Left lung (tissue), 4 donors: ENCODE measurements at regions not wholly inside any gene's neighbourhood (a gene's known extent, or its start where the extent isn't known, plus 50 kb on each side); places are given as distances from the start of the nearest gene placed in this dataset.

Experiments
- ATAC-seq: fragments of 200-7000 bp; cut with Tn5 transposase; one replicate; pipeline ENCODE4 v1.9.1; 2020; ENCODE audit warnings: moderate library complexity
- DNase-seq, 4 donors: peaks; one replicate each; pipeline ENCODE4 v3.0.0-alpha.2; 2013 to 2020
- H3K27ac ChIP-seq, 2 donors: fragments of 200-600 bp; sonication (generic) in 1 of 2; one replicate each; pipeline versions ENCODE4 v1.5.0 to v1.8.0; 2020 to 2021
- H3K27me3 ChIP-seq, 2 donors: fragments of 200-600 bp; sonication (generic) in 1 of 2; one replicate each; pipeline versions ENCODE4 v1.5.0 to v1.8.0; 2020 to 2021
- H3K36me3 ChIP-seq, 2 donors: fragments of 200-600 bp; sonication (generic) in 1 of 2; one replicate each; pipeline versions ENCODE4 v1.5.0 to v1.8.0; 2020 to 2021
- H3K4me1 ChIP-seq, 2 donors: fragments of 200-600 bp; one replicate each; pipeline ENCODE4 v1.8.0; 2021
- H3K4me3 ChIP-seq, 2 donors: fragments of 200-600 bp; sonication (generic) in 1 of 2; one replicate each; pipeline versions ENCODE4 v1.5.0 to v1.8.0; 2020 to 2021; ENCODE audit warnings: mild to moderate bottlenecking in 1 of 2
- H3K9me3 ChIP-seq, 2 donors: fragments of 200-600 bp; sonication (generic) in 1 of 2; one replicate each; pipeline versions ENCODE4 v1.5.0 to v1.8.0; 2020 to 2021
- CTCF ChIP-seq, 2 donors: fragments of 200-600 bp; sonication (generic) in 1 of 2; IDR thresholded peaks; one replicate each; pipeline versions ENCODE4 v1.5.0 to v1.8.0; 2021; ENCODE audit warnings: antibody characterized with exemption in 2 of 2
- intact Hi-C, 2 donors: fragments of 100-400 bp; cut with DNase I; formaldehyde crosslinking; loops; one replicate each; pipeline versions ENCODE4 v1.11.2 to v1.14.2; 2022
- donor health status: DM: no; HTN: yes; CAD: no.
- donor health status: DM: no; HTN: no; CAD: no.

DNA sequence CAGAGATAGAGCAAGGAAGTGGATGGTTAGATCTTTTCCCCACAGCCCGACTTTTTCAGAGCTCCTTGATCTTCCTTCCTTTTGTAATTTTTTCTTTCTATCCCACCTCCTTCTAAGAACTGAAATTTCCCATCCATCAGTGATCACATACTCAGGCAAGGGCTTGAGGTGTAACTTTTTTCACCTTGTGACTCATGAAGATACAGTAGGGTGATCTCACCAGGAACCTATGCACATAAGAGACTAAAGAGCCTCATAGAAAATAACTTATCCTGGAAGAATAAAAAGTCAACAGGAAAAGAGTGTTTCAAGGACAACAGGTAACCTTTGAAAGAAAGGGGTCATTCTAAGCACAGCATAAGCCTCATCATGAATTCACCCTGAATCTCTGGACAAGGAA lies 131.2 kb upstream of the HCCS start:
- DNase-seq (no peak), ATAC-seq (peak; percentile 26)
- TF ChIP-seq CTCF (IDR thresholded peaks at IDR 0.05), result no peak
- H3K4me1 ChIP-seq, result no peaks in the 10 kb centered on the region
- intact Hi-C loops, result no loop called here
- H3K27me3 ChIP-seq, result no peaks in the 10 kb centered on the region
- H3K36me3 ChIP-seq, result no peaks in the 10 kb centered on the region
- H3K9me3 ChIP-seq, result no peaks in the 10 kb centered on the region
- H3K4me3 ChIP-seq, result no peak overlapping the region
- no peak overlapping the region for H3K27ac ChIP-seq

- TF ChIP-seq CTCF (IDR thresholded peaks at IDR 0.05), result no peak
- ATAC-seq, result no peak
- H3K9me3 ChIP-seq, result no peaks in the 10 kb centered on the region
Measured at GRCh38 chrX:10981506-10981905, 129.6 kb upstream of the HCCS start.

GRCh38 chrX:10983526-10983925 lies 127.6 kb upstream of the HCCS start:
- Histone ChIP-seq H3K27ac (no peak overlapping the region), H3K36me3 (no peaks in the 10 kb centered on the region), H3K4me3 (no peak overlapping the region), H3K4me1 (no peaks in the 10 kb centered on the region), H3K9me3 (no peaks in the 10 kb centered on the region), H3K27me3 (no peaks in the 10 kb centered on the region)
- no peak for TF ChIP-seq CTCF (IDR thresholded peaks at IDR 0.05)
- intact Hi-C loops, result no loop called here
- ATAC-seq, result no peak
- DNase-seq, result no peak

More at GRCh38 chrX:10981506-10981905, 129.6 kb upstream of the HCCS start:
- no peak overlapping the region for H3K4me3 ChIP-seq
- no peak overlapping the region for H3K27ac ChIP-seq
- intact Hi-C loops, result no loop called here
- DNase-seq, result no peak
- no peaks in the 10 kb centered on the region for H3K4me1 ChIP-seq
- H3K27me3 ChIP-seq, result no peaks in the 10 kb centered on the region
- H3K36me3 ChIP-seq, result no peaks in the 10 kb centered on the region

DNA sequence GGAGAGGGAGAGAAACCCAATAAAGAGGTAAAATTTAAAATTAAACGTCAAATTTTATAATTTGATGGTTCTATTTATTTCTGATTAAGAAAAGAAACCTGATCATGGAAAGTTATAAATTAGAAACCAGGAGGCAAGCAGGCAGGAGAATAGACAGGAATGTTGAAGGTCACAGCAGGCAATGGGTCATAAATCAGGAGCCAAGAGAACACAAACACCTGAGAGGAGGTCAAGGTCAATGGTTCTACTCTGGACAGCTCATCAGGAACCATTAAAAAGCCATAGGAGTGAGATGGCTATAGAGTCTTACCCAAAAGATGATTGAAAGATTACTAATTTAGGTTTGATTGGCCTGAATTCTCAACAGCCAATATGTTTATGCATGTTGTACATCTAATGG lies 126.9 kb upstream of the HCCS start:
- H3K27ac ChIP-seq, result no peak overlapping the region
- H3K4me1 ChIP-seq, result no peaks in the 10 kb centered on the region
- DNase-seq (no peak), ATAC-seq (no peak)
- intact Hi-C loops, result no loop called here
- H3K9me3 ChIP-seq, result no peaks in the 10 kb centered on the region
- no peaks in the 10 kb centered on the region for H3K36me3 ChIP-seq
- no peak for TF ChIP-seq CTCF (IDR thresholded peaks at IDR 0.05)
- H3K4me3 ChIP-seq, result no peak overlapping the region
- no peaks in the 10 kb centered on the region for H3K27me3 ChIP-seq

DNA sequence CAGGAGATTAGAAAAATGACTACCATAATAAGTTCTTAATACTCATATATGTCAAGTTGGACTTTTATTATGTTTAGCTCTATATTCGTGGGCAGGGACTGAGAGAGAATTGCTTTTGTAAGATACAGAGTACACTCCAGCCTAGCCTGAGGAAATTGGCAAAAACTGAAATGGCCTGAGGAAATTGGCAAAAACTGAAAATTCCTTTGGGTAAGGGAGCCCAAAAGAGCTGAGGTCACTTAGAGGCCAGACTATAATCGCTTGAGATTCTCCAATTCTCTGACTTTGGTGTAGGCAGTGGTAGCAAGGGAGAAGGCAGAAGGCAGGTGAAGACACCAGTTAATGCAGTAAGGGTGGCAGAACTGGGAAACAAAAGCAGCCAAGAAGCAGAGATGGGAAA lies 124.5 kb upstream of the HCCS start:
- TF ChIP-seq CTCF (IDR thresholded peaks at IDR 0.05), result no peak

More for the DNA sequence above, 124.5 kb upstream of the HCCS start:
- no peak overlapping the region for H3K4me3 ChIP-seq
- DNase-seq (no peak), ATAC-seq (no peak)
- no peaks in the 10 kb centered on the region for H3K4me1 ChIP-seq
- H3K27me3 ChIP-seq, result no peaks in the 10 kb centered on the region
- no peaks in the 10 kb centered on the region for H3K9me3 ChIP-seq
- intact Hi-C loops, result no loop called here
- no peak overlapping the region for H3K27ac ChIP-seq
- H3K36me3 ChIP-seq, result no peaks in the 10 kb centered on the region
